ENCODE measurements at regions not wholly inside any gene's neighbourhood (a gene's known extent, or its start where the extent isn't known, plus 50 kb on each side); places are given as distances from the start of the nearest gene placed in this dataset.

GRCh38 chr15:69847625-69848024 lies 250.1 kb downstream of the TLE3 start:
- TF ChIP-seq CTCF (IDR thresholded peaks at IDR 0.05) (no peak), POLR2A (IDR thresholded peaks at IDR 0.05) (no peak)
